Tibial artery (tissue), 4 donors: ENCODE measurements at regions not wholly inside any gene's neighbourhood (a gene's known extent, or its start where the extent isn't known, plus 50 kb on each side); places are given as distances from the start of the nearest gene placed in this dataset.

ENCODE experiments used
- DNase-seq, 2 donors: peaks; one replicate each; pipeline ENCODE4 v3.0.0-alpha.2; 2019
- H3K27ac ChIP-seq, 2 donors: fragments of 200-600 bp; sonication (generic) in 1 of 2; 1 replicate in 1 of 2; 2 replicates in 1 of 2; pipeline ENCODE4 v1.5.1; 2018 to 2019; ENCODE audit warnings: mild to moderate bottlenecking in 1 of 2
- H3K27me3 ChIP-seq, 2 donors: fragments of 200-600 bp; sonication (generic) in 1 of 2; one replicate each; pipeline versions ENCODE4 v1.5.1 to v1.6.0; 2016 to 2019
- H3K36me3 ChIP-seq, 3 donors: fragments of 200-600 bp; sonication (generic) in 2 of 3; one replicate each; pipeline ENCODE4 v1.5.1; 2016 to 2019; ENCODE audit warnings: mild to moderate bottlenecking in 2 of 3
- H3K4me1 ChIP-seq, 4 donors: fragments of 200-600 bp; sonication (generic) in 2 of 4; 1 replicate in 3 of 4; 2 replicates in 1 of 4; pipeline ENCODE4 v1.5.1; 2016 to 2019
- H3K4me3 ChIP-seq, 2 donors: fragments of 200-600 bp; sonication (generic) in 1 of 2; 1 replicate in 1 of 2; 2 replicates in 1 of 2; pipeline ENCODE4 v1.5.1; 2018 to 2019; ENCODE audit warnings: mild to moderate bottlenecking in 2 of 2
- H3K9me3 ChIP-seq, 3 donors: fragments of 200-600 bp; sonication (generic) in 1 of 3; one replicate each; pipeline ENCODE4 v1.5.1; 2016 to 2019
- intact Hi-C: fragments of 100-400 bp; cut with DNase I; formaldehyde crosslinking; loops from one replicate; pipeline ENCODE4 v1.15.0; 2023; ENCODE audit warnings: low total_unique reads
- TF ChIP-seq, protein P1 (sequence below), 2 experiments: fragments of 200-600 bp in 1 of 2; fragments of 450-650 bp in 1 of 2; IDR thresholded peaks; one replicate each; pipeline ENCODE4 v1.5.1; 2017 to 2019; ENCODE audit warnings: antibody characterized with exemption in 2 of 2, mild to moderate bottlenecking in 1 of 2, moderate library complexity in 1 of 2

DNA sequence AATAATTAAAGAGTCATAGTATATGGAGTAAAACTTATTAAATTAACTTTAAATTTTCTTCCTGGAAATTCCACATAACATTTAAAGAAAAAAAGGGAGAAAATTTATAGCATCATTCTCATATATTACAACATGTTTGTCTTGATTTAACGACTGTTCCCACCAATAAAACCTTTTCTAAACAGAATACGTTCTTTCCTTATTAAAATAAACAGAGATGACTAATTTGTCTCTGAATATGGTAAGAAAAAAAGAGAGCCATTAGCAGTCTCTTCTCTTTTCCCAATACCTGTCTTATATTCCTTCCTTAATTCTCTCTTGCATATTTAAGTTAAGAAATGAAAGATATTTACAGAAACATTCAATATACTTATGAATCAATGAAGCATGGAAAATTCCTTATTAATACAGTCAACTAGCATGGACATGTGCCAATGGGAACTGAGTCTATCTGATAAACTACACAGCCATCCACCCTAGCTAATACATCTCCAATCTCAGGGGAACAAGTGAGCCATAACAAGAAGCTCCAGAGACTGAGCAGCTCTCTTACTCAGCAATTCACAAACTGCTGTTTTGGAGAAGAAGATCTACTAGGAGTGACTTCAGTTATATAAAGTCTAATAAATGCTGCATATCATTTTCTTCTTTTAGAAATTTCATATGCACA lies 347.1 kb upstream of the MANEA start:
- TF ChIP-seq, protein P1, sequence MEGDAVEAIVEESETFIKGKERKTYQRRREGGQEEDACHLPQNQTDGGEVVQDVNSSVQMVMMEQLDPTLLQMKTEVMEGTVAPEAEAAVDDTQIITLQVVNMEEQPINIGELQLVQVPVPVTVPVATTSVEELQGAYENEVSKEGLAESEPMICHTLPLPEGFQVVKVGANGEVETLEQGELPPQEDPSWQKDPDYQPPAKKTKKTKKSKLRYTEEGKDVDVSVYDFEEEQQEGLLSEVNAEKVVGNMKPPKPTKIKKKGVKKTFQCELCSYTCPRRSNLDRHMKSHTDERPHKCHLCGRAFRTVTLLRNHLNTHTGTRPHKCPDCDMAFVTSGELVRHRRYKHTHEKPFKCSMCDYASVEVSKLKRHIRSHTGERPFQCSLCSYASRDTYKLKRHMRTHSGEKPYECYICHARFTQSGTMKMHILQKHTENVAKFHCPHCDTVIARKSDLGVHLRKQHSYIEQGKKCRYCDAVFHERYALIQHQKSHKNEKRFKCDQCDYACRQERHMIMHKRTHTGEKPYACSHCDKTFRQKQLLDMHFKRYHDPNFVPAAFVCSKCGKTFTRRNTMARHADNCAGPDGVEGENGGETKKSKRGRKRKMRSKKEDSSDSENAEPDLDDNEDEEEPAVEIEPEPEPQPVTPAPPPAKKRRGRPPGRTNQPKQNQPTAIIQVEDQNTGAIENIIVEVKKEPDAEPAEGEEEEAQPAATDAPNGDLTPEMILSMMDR (IDR thresholded peaks at IDR 0.05) = no peak
- no peak for DNase-seq
- H3K9me3 ChIP-seq = no peaks in the 10 kb centered on the region
- intact Hi-C loops = no loop called here
- no peaks in the 10 kb centered on the region for H3K36me3 ChIP-seq
- H3K4me1 ChIP-seq = no peaks in the 10 kb centered on the region
- no peak overlapping the region for H3K27ac ChIP-seq
- H3K4me3 ChIP-seq = no peak overlapping the region
- no peaks in the 10 kb centered on the region for H3K27me3 ChIP-seq

GRCh38 chr6:95231416-95231815 lies 345.9 kb upstream of the MANEA start:
- Histone ChIP-seq H3K4me3 (no peak overlapping the region), H3K4me1 (no peaks in the 10 kb centered on the region), H3K9me3 (no peaks in the 10 kb centered on the region), H3K27ac (no peak overlapping the region), H3K36me3 (no peaks in the 10 kb centered on the region), H3K27me3 (no peaks in the 10 kb centered on the region)
- TF ChIP-seq, protein P1 (IDR thresholded peaks at IDR 0.05) = no peak
- intact Hi-C loops = no loop called here
- DNase-seq = no peak

GRCh38 chr6:95232446-95232845 lies 344.9 kb upstream of the MANEA start:
- Histone ChIP-seq H3K9me3 (no peaks in the 10 kb centered on the region), H3K27ac (no peak overlapping the region), H3K4me3 (no peak overlapping the region), H3K27me3 (no peaks in the 10 kb centered on the region), H3K4me1 (no peaks in the 10 kb centered on the region), H3K36me3 (no peaks in the 10 kb centered on the region)
- intact Hi-C loops = no loop called here
- no peak for DNase-seq
- TF ChIP-seq, protein P1 (IDR thresholded peaks at IDR 0.05) = no peak

DNA sequence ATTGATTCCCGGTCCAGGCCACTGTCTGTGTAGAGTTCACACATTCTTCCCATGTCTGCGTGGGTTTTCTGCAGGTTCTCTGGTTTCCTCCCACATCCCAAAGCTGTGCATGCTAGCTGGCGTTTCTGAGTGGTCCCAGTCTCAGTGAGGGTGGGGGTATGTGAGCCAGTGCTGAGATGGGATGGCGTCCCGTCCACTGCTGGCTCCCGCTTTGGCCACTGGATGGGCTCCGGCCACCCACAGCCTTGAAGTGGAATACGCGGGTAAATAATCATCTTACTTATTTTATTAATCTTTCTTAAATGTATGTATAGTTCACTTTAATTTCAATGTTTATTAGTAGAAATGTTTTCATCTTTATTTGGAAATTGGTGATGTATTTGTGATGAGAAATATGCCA lies 343.5 kb upstream of the MANEA start:
- Histone ChIP-seq H3K27me3 (no peaks in the 10 kb centered on the region), H3K9me3 (no peaks in the 10 kb centered on the region), H3K4me1 (no peaks in the 10 kb centered on the region), H3K4me3 (no peak overlapping the region), H3K27ac (no peak overlapping the region), H3K36me3 (no peaks in the 10 kb centered on the region)
- DNase-seq = no peak
- intact Hi-C loops = no loop called here
- TF ChIP-seq, protein P1 (IDR thresholded peaks at IDR 0.05) = no peak

- Histone ChIP-seq H3K9me3 (no peaks in the 10 kb centered on the region), H3K36me3 (no peaks in the 10 kb centered on the region), H3K4me3 (no peak overlapping the region), H3K27ac (no peak overlapping the region), H3K27me3 (no peaks in the 10 kb centered on the region), H3K4me1 (no peaks in the 10 kb centered on the region)
- TF ChIP-seq, protein P1 (IDR thresholded peaks at IDR 0.05) = no peak
- intact Hi-C loops = no loop called here
- no peak for DNase-seq
Observed at GRCh38 chr6:95240514-95240913, 336.8 kb upstream of the MANEA start.

- Histone ChIP-seq H3K9me3 (no peaks in the 10 kb centered on the region), H3K36me3 (no peaks in the 10 kb centered on the region), H3K27me3 (no peaks in the 10 kb centered on the region), H3K4me1 (no peaks in the 10 kb centered on the region), H3K4me3 (no peak overlapping the region), H3K27ac (no peak overlapping the region)
- DNase-seq = no peak
- intact Hi-C loops = no loop called here
- TF ChIP-seq, protein P1 (IDR thresholded peaks at IDR 0.05) = no peak
Observed at GRCh38 chr6:95242560-95242959, 334.8 kb upstream of the MANEA start.
